ENCODE measurements at regions not wholly inside any gene's neighbourhood (a gene's known extent, or its start where the extent isn't known, plus 50 kb on each side); places are given as distances from the start of the nearest gene placed in this dataset.

DNA sequence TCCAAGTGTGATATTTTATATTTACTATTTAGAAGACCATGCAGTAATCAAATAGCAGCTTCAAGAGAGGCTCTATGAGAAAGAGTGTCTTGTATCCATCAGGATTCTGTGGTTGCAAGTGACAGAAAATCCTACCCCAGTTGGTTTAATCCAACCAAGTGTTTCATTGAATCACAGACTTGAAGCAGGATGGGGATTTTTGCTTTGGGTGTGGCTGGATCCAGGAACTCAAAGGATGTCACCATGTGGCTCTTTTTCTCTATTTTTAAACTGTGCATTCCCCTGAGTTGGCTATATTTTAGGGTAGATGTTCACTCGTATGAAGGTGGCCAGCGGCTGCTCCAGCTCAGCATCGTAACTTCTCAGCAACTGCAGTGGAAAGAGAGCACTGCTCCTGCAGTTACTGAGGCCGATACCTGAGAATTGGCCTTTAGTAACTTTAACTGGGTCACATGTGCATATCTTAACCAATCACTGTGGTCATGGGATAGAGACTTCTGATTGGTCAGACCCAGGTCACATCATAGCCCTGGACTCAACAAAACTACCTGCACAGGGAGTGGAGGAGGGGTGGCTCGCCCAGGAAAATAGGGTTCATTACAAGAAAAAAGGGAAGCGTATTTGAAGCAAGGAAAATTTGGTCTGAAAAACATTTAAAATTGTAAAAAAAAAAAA lies 396.1 kb upstream of the SULF2 start:
- H3K36me3 ChIP-seq = no peaks in the 10 kb centered on the region
- H3K4me1 ChIP-seq (ENCODE audit: low read depth) = no peaks in the 10 kb centered on the region
- H3K27me3 ChIP-seq = no peaks in the 10 kb centered on the region
- DNase-seq (ENCODE audit: low read depth in 1 of 2, low spot score in 1 of 2) = no peak
- no peak overlapping the region for H3K27ac ChIP-seq
- H3K4me3 ChIP-seq = no peak overlapping the region
- no peaks in the 10 kb centered on the region for H3K9me3 ChIP-seq (ENCODE audit: low read depth)
- TF ChIP-seq, protein P1, sequence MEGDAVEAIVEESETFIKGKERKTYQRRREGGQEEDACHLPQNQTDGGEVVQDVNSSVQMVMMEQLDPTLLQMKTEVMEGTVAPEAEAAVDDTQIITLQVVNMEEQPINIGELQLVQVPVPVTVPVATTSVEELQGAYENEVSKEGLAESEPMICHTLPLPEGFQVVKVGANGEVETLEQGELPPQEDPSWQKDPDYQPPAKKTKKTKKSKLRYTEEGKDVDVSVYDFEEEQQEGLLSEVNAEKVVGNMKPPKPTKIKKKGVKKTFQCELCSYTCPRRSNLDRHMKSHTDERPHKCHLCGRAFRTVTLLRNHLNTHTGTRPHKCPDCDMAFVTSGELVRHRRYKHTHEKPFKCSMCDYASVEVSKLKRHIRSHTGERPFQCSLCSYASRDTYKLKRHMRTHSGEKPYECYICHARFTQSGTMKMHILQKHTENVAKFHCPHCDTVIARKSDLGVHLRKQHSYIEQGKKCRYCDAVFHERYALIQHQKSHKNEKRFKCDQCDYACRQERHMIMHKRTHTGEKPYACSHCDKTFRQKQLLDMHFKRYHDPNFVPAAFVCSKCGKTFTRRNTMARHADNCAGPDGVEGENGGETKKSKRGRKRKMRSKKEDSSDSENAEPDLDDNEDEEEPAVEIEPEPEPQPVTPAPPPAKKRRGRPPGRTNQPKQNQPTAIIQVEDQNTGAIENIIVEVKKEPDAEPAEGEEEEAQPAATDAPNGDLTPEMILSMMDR (IDR thresholded peaks at IDR 0.05; ENCODE audit: low read depth, low read length) = no peak

DNA sequence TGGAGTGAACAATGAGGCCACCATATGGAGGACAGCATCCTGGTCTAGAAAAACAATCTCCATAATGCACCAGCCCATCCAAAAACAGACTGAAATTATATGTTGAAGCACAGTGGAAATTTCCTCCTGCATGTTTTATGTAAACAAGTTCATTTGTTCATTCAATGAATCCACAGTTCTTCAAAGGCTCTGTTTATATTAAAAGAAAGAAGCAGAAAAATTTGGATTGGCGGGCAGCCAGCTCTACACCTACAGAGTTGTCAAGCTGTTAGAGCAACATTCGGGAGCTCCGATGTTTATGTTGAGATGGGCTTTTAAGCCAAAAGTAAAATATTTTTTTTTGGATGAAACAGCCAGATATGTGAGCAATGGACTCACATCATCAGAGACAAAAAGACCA lies 395.3 kb upstream of the SULF2 start:
- no peak overlapping the region for H3K27ac ChIP-seq
- no peaks in the 10 kb centered on the region for H3K4me1 ChIP-seq (ENCODE audit: low read depth)
- H3K36me3 ChIP-seq = no peaks in the 10 kb centered on the region
- TF ChIP-seq, protein P1 (IDR thresholded peaks at IDR 0.05; ENCODE audit: low read depth, low read length) = no peak
- no peaks in the 10 kb centered on the region for H3K27me3 ChIP-seq
- DNase-seq (ENCODE audit: low read depth in 1 of 2, low spot score in 1 of 2) = peak in 1 of 2 donors; percentile 21
- no peak overlapping the region for H3K4me3 ChIP-seq
- H3K9me3 ChIP-seq (ENCODE audit: low read depth) = no peaks in the 10 kb centered on the region

DNA sequence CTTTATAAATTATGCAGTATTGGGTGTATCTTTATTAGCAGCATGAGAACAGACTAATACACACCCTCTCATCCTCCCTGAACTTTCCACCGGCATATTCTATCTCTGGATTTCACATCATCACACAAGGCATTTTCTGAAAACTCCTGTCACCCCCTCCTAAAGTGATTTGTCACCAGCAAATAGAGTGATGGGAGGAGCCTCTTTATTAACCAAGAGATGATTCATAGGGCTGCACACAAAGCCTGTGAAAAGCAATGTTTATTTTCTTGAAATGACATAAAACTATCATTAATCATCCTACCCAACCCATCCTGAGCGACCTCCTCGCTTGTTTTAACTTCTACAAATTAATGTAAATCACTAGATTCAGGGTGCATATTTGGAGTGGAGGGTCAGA lies 394.7 kb upstream of the SULF2 start:
- DNase-seq (ENCODE audit: low read depth in 1 of 2, low spot score in 1 of 2) = peak in 1 of 2 donors; percentile 14
- TF ChIP-seq, protein P1 (IDR thresholded peaks at IDR 0.05; ENCODE audit: low read depth, low read length) = no peak
- H3K4me1 ChIP-seq (ENCODE audit: low read depth) = no peaks in the 10 kb centered on the region
- H3K27ac ChIP-seq = no peak overlapping the region
- no peak overlapping the region for H3K4me3 ChIP-seq
- H3K9me3 ChIP-seq (ENCODE audit: low read depth) = no peaks in the 10 kb centered on the region
- H3K36me3 ChIP-seq = no peaks in the 10 kb centered on the region
- no peaks in the 10 kb centered on the region for H3K27me3 ChIP-seq

DNA sequence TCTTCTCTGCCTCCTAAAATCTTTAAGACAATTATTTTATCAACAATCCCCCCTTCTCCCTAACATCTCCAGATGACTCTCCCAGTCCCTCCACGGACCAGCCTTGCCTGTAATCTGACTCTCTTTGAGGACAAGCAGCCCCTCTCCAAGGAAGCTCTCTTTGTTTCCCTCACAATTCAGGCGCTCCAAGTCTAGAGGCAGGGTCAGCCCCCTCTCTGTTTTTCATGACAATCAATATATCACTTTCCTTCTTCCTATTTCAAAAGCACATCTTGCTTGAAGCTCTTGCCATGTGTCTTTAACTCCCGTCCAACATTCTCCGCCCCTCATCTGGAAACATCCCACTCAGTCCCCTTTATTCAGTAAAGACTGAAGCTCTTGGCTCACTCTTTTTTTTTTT lies 393.4 kb upstream of the SULF2 start:
- Histone ChIP-seq H3K4me3 (no peak overlapping the region), H3K27ac (no peak overlapping the region), H3K27me3 (no peaks in the 10 kb centered on the region), H3K36me3 (no peaks in the 10 kb centered on the region), H3K4me1 (ENCODE audit: low read depth) (no peaks in the 10 kb centered on the region), H3K9me3 (ENCODE audit: low read depth) (no peaks in the 10 kb centered on the region)
- TF ChIP-seq, protein P1 (IDR thresholded peaks at IDR 0.05; ENCODE audit: low read depth, low read length) = no peak
- DNase-seq (ENCODE audit: low read depth in 1 of 2, low spot score in 1 of 2) = no peak

DNA sequence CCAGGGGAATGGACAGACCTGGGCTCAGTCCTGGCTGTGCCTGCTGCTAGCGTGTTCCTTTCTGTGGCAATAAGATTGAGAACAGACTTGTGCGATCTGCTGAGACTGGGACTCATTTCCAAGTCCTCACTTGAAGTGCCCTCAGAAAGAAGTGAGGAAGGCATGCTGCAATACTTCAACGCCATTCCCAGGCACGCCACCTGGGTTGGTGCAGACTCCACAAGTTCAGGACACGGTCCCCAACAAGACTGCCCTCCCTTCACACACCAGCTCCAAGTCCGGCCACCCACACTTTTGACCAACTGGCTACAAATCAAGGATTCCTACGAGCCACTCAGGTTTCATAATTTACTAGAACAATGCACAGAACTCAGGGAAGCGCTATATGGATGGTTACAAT lies 391.8 kb upstream of the SULF2 start:
- Histone ChIP-seq H3K9me3 (ENCODE audit: low read depth) (no peaks in the 10 kb centered on the region), H3K27me3 (no peaks in the 10 kb centered on the region), H3K4me1 (ENCODE audit: low read depth) (no peaks in the 10 kb centered on the region), H3K27ac (no peak overlapping the region), H3K4me3 (no peak overlapping the region), H3K36me3 (no peaks in the 10 kb centered on the region)
- DNase-seq (ENCODE audit: low read depth in 1 of 2, low spot score in 1 of 2) = no peak
- TF ChIP-seq, protein P1 (IDR thresholded peaks at IDR 0.05; ENCODE audit: low read depth, low read length) = no peak
